NCI-H748 treated with DMSO at 0.1 percent for 48 hours (cell line): ENCODE measurements at regions not wholly inside any gene's neighbourhood (a gene's known extent, or its start where the extent isn't known, plus 50 kb on each side); places are given as distances from the start of the nearest gene placed in this dataset.

Experiments
- DNase-seq: peaks from one replicate; lab custom pipeline; 2025; lab: John Stamatoyannopoulos, UW

DNA sequence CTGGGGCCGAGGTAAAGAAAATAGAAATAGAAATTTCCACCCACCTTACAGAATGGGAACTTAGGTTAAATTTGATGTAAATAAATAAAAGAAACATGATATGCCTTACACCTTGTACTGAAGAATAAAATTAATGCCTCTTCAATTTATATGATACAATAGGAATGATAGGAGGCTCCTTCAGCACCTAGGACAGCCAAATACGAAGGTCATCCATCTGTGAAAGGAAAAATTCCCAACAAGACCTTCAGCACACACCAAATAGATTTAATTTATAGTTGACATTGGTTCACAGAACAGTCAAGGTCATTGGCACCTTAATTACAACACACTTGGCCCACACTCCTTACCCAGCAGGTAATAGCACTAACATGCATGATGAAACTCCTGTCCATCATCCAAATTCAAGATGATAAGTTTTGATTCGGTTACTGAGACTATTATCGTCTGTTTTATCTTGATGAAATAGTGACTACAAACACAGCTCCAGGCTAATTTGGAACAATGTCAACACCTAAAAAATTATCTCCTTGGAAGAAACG lies 250.9 kb downstream of the SNX13 start:
- DNase-seq = no peak

DNA sequence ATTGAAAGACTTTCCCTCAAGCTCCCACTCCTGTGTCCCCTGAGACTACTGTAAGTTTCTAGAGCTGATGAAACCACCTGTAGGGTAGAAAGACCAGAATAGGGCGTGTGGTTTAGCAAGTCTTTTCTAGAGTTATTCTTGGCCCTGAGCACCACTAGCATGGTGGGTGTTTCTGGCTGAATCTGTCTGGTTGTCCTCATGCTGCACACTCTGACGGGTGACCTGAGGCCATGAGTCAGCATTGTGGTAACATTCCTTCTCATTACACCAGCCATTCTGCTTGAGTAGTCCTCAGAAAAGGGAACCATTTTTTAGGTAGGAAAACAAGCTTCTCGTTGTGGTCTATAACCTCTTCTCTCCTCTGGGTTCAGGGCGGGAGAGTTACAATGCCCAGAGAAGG lies 250.3 kb downstream of the SNX13 start:
- DNase-seq = no peak

- no peak for DNase-seq
Measured at GRCh38 chr7:17696422-17696821, 243.9 kb downstream of the SNX13 start.

DNA sequence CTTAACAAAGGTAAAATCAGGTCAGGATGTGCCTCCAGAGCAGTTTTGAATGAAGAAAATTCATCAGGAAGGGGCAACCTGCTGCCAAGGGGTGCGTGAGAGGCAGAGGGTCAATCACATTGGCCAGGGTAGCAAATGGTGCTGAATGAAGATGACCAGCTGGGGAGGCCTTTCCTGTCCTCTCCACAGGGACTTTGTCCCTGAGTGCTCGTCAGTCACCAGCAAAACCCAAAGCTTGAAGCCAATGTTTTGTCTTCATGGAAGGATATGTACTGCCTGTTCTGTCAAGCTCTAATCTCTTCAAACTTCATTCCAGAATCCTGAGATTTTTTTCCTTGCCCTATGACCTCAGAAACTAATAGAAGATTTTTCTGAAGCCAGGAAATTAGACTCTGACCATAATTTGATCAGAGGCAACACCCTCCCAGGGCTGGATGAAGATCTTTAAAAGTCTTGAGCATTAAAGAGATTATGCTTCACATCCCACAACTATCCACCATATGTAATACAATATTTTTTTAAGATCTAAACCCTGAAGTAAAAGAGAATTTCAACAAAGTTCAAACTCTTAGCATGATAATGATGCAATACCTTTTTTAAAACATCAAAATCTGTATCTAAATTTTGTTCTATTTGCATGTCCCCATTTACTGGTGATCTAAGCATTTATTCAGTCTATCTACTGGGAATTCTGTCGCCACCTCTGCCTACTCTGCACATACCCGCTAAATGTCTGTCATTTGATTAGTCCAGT lies 243.0 kb downstream of the SNX13 start:
- DNase-seq = no peak

DNA sequence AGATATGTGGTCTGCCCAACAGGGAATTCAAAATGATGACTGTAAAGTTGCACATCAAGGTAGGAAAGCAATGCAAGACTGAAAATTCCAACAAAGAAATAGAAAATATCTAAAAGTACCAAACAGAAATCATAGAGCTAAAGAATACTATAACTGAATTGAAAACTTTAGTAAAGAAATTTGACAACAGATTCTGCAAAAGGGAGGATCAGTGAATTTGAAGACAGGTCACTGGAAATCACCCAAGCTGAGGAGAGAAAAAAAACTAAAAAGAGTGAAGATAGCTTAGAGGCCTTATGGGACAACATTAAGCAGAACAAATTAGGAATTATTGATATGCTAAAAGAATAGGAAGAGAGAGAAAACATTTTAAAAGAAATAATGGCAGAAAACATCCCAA lies 240.6 kb downstream of the SNX13 start:
- no peak for DNase-seq

- DNase-seq = no peak
Measured at GRCh38 chr7:17700138-17700537, 240.2 kb downstream of the SNX13 start.

GRCh38 chr7:17706275-17706674 lies 234.0 kb downstream of the SNX13 start:
- no peak for DNase-seq

DNA sequence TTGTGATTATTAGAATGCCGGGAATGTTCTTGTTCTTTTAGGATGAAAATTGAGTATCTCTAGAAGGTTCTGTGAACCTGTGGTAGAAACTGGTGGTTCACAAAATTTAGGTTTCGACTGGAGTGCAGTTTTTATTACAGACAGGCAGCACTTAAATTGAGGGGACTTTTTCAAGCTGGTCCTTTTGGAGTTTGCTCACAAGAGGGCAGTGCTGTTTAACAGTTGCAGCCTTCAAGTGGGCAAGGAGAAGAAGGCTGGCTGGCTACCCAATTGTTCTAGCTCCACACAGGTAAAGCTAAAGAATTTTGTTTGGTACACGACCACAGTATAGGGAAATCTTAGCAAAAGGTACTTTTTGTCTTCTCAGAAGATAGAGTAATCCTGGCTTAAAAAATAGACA lies 233.6 kb downstream of the SNX13 start:
- DNase-seq = peak; percentile 12

GRCh38 chr7:17709127-17709526 lies 231.2 kb downstream of the SNX13 start:
- DNase-seq = no peak

- DNase-seq = no peak
Measured at GRCh38 chr7:17709599-17709998, 230.7 kb downstream of the SNX13 start.

GRCh38 chr7:17710312-17710711 lies 230.0 kb downstream of the SNX13 start:
- DNase-seq = no peak

DNA sequence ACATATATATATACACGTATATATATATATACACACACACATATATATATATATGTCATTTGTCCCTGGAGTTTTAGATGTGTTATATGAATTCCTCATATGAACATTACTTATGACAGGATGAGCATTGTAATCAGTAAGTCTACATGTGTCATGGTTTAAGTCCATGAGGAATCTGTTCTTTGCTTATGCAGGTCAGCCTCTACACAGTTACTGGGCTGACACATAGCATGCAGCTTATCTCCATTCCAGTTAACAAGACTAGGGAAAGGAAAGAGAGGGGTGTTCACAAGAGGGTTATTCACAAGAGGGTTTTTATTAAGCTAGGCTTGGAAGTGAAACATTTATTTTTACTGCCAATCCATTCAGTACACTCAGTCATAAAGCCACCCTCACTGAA lies 226.7 kb downstream of the SNX13 start:
- no peak for DNase-seq

- no peak for DNase-seq
Measured at GRCh38 chr7:17716816-17717215, 223.5 kb downstream of the SNX13 start.

GRCh38 chr7:17719998-17720397 lies 220.3 kb downstream of the SNX13 start:
- DNase-seq = no peak

- no peak for DNase-seq
Measured at GRCh38 chr7:17721736-17722285, 218.5 kb downstream of the SNX13 start.

- no peak for DNase-seq
Measured at GRCh38 chr7:17722798-17723197, 217.5 kb downstream of the SNX13 start.

DNA sequence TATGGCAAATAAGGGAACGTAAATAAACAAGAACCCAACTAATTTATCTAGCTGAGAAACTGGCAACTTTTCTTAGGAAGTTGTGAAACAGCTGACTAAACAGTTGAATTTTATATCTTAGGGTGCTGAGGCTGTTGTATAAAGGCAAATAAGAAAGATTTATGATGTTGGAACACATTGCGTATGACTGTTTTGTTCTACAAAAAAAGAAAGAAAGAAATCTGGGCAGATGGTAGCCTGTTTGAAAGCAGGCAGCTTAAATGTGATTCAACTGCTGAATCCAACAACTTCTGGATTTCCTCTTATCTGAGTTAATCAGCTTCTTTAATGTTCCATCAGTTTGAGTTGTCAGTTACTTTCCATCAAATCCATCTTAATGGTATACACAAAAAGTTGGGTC lies 214.5 kb downstream of the SNX13 start:
- DNase-seq = no peak

GRCh38 chr7:17732083-17732482 lies 208.2 kb downstream of the SNX13 start:
- no peak for DNase-seq
